Activated effector memory CD4-positive, alpha-beta T cell treated with Interleukin-2 at 50 U/mL for 16 hours (primary cell): ENCODE measurements at regions not wholly inside any gene's neighbourhood (a gene's known extent, or its start where the extent isn't known, plus 50 kb on each side); places are given as distances from the start of the nearest gene placed in this dataset.

ENCODE experiments used
- DNase-seq: peaks from one replicate; pipeline ENCODE4 v3.0.0-alpha.2; 2020

DNA sequence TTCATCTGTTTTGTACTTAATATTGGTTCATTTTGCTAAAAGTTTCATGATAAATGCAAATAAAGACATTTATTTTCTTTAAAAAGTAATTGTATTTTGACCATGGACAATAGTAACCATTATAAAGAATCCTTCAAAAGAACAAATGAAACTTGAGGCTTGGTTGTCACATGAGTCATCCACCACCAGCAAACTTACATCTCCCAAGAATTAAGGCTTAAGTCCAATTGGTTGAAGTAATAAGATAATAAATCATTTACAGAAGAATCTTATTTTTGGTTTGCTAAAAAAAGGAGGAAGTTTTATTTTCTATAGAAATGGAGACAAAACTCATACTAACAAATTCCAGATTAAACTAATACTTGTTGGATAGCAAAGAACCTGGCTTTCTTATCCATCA lies 84.8 kb upstream of the KITLG start:
- DNase-seq = no peak

DNA sequence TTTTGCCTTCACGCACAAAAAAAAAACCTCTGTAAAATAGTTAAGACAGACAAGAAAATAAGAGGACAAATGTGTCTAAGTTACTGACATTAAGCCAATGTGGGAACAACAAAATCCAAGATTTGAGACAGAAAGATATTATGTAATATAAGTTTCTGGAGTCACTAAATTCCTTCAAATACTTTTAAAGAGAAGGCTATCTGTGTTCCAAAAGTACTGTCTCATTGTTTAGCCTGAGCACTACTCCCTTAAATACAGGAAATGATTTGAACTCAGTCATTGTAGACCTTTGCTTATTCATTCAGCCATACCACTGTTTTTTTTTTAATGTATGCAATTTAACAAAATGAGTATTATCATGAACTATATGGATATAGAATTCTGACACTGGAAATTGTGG lies 82.7 kb upstream of the KITLG start:
- no peak for DNase-seq

DNA sequence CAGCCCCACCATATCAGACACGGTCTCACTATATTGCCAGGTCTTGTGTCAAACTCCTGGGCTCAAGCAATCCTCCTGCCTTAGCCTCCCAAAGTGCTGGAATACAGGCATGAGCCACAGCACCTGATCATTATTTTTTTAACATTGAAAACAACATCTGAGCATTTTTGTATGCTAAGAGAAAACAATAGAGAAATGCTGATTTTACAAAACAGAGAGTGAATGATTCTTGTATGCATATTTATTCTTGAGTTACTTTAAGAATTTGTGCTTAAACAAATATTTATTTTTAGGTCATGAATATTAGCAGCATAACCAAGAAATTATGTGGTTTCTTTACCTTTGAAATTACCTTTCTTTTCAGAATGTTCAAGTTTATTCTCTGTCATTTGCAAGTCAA lies 81.8 kb upstream of the KITLG start:
- DNase-seq = no peak

DNA sequence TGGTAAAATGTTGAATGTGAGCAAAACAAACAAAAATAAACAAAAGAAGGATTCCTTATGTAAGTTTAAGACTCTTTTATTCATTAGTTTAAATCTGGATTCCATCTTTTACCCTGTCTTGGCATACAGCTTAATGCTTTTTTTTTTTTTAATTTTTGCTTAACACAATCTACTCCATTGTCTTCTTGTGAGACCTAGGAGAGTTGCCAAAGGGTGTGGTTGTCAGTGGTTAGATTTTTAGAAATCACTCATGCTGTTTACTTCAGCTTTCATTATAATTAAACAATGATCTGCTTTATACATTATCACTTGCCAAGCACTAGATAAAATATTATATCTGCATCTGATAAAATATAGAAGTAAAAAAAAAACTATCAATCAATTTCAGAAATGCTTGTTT lies 77.7 kb upstream of the KITLG start:
- no peak for DNase-seq

DNA sequence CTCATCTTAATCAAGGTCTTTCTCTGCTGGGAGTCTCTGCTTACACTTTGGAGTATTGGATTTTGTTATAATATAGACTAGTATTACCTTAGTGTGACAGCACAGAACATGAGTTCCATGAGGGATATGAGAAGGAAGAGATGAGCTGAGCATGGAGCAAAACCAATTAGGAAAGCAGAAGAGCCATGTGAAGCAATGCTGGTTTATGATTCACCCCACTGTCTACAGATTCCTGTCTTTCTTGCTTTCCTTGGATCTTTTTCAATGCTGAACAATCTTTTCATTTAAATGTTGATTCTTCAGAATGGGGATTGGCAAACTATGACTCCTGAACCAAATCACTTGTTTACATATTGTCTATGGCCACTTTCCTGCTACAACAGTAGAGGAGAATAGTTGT lies 70.4 kb upstream of the KITLG start:
- DNase-seq = no peak

DNA sequence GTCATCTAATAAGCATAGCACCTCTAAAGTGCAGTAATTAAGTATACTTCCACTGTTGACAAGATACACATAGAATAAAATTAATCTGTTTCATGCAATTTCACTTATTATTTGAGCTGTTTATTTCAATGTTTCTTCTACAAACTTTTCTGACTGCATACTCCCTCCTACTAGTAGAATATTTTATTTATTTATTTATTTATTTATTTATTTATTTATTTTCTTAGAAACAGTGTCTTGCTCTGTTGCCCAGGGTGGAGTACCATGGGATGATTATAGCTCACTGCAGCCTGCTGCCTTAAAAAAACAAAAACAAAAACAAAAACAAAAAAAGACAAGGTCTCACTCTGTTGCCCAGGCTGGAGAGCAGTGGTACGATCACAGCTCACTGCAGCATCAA lies 68.4 kb upstream of the KITLG start:
- DNase-seq = no peak

DNA sequence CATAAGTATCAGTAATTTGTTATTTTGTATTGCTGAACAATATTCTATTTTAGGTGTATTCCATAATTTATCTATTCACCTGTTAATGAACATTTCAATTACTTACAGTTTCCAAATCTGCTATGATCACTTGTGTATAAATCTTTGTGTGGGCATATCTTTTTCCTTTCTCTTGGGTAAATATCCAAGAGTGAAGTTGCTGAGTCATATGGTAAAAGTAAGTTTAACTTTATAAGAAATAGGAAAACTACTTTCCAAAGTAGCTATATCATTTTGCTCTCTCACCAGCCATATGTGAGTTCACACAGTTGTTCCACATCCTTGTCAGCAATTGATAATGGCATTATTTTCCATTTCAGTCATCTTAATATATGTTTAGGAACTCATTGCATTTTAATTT lies 66.6 kb upstream of the KITLG start:
- no peak for DNase-seq

DNA sequence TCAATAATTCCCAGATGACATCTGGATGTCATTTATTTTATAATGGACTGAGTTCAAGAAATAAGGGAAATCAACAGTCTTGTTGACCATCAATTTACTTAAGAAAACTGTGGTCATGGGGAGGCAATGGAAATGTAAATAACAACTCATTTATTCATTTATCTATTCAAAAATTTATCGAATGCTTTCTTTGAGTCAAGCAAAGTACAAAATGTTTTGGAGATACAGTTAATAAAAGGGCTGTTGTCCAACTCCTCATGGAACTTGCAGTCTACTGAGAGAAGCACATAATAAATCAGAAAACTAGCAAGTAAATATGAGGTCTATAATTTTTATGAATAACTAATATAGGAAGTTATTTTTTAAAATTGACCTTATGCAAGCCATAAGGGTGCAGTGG lies 65.5 kb upstream of the KITLG start:
- DNase-seq = no peak

DNA sequence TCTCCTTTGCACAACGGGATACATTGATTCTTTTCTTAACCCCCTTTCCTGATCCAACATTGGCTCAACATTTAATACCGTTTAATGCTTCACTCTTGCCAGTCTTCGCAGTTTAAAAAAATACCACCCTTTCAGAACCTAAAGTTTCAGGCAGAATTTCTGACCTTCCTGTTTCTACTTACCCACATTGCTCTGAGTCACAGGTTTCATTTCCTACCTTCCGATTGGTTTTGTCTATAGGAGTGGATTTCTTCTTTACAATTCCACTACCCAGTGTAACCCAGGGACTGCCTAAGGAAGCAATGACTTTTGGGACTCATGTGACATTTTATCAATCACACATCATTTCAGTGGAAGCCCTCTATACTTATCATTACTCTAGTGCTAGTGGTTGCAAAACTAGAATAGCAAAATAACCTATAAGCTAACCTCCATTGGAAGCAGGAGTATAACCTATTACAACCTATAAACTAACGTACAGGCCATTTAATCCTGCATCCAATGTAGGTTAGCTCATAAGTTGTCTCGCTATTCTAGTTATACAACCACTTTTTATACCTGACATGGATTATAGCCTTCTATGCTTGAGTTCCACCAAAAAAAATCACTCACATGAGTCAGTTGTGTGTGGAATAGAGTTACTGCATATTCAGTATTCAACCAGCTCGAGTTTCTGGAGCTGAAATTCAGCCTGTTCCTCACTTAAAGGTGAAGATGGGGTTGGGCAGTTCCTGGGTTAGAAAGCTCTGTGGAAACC lies 64.9 kb upstream of the KITLG start:
- DNase-seq = no peak

DNA sequence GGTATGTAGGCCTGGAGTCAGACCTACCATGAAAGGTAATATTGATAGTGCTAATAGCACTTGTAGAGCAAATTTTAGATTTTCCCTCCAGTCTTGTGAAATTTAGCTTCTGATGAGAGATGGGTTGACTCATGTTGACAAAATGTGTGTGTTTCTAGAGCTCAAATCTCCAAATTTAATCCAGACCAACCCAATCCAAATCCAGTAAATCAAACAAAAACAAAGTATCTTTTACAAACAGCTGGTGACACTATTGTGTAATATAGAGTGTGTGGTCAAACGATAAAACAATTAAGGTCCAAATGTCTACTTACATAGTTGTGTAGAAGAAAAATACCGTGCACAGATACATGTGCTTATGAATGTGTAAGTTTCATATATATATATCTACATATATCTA lies 63.4 kb upstream of the KITLG start:
- no peak for DNase-seq

DNA sequence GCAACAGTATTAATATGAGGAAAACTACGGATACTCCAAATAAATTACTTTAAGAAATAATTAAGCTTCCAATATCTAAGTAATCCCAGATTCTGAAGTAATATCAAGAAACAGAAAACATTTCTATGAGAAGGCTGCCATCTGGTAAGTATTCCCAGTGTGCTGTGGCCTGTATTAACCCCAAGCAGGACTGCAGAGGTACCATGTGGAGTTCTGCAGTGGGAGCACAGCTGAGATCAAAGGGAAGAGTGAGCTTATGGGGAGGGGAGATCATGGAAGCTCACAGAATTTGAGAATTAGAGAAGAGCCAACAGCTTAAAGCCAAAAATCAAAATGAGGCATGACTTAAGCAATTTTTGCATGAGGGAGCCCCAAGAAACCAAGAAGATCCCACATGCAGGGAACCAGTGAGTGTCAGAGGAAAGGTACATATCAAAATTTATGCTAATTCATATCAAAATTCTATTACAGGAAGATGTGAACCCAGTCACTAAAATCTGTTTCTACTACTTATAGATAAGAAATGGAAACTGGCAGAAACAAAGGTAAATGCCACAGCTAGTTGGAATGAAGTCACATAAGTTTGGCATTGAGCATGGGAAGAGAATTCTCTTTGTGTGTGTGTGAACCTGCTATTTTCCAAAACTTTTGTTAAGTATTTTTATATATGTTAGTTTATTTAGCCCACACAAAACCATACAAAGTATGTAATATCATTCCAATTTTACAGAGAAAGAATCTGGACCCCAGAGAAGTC lies 62.6 kb upstream of the KITLG start:
- DNase-seq = no peak

DNA sequence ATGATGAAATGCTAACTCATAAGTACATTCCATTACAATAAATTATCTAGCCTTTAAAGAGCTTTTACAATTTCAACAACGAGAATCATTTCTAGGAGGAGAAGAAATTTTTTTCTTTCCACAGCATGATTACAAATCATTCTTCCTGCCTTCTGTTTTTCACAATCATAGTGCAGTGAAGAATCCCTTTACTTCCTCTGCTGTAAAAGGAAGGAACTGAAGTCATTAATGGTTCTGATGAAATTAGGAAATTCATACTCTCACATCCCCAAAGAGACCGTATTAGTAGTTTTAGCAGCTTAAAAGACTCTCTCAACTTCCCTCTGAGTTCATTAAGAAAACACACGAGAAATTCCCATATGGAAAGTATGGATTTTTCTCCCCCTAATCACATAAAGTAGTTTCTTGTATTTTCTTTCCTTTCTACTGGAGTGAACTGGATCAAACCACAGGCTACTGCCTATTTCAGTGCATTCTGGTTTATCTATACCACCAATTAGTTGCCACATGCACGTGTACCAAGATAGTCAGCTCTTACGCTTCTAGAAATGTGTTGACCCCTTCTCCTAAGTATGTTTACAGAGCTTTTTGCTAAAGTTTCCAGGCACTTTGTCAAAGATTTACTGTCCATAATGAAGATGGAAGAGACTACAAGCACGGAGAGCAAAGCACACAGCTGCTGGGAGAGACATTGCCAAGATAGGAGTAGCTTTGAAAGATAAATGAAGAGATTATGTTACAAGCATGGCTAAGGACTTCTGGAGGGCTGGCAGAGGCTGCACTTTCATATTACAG lies 58.9 kb upstream of the KITLG start:
- no peak for DNase-seq

DNA sequence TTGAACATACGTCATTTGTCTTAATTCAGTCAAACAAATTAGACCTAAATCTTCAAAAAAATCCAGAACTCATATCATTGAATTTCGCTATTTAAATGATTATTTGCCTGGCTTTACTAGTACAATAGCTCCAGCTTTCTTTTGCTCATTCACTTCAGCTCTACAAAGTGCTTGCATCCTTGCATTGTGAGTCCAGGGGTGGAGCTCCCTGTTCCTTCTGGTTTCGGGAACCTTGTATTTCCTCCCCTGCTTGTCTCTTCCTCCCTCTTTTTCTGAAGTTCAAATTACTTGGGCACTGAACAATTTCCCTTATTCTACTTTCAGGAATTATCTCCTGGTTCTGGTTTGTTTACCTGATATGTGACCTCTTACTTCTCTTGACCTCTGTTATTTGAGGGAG lies 58.1 kb upstream of the KITLG start:
- DNase-seq = no peak

DNA sequence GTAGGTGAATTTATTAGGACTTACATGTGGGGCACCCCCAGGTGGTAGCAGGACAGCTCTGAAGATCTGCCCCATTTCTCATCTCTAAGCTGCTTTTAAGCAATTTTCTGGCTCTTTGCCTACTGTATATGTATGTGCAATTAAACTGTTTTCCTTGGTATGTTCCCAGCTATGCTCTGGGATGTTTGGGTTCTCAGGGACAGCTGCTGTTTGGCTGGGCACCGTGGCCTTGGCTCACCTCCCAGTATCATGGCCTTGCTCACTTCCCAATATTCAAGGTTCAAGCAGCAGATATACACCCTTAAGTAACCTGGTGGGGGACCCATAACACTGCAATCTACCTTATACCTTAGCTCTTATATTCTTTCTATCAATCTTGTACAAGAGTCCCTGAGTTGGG lies 53.7 kb upstream of the KITLG start:
- DNase-seq = no peak

DNA sequence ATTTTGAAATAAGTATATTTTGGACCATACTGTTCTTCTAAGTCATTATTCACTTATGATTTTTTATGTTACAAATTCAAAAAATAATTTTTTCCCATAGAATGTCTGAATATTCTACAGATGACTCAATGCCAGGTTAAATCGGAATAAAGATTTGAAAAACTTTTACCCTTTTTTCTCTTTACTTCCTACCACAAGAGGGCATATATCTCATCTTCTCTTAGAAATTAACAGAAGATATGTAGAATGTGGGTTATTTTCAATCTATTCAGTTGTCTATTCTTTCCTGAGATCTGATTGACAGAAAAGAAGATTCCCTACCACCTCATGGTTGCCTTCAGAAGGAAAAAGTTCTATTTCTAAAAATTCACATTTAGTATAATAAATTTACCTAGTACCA lies 53.0 kb upstream of the KITLG start:
- no peak for DNase-seq

DNA sequence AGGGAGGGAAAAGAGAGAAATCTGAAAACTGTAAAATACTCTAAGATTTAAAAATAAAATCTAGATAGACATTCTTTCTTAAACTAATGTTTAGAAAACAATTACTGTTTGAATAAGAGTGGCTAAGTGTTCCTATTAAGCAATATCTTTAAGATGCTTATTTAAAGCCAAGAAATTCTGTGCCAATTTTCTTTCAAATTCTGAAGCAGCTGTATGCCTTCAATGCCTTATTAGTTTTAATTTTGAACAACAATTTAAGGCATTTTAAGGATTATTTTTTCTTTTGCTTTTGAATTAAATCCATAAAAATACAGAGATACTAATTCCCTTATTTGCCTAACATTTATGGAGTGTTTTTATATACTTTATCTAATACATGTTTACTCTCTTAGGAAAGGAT lies 50.3 kb upstream of the KITLG start:
- DNase-seq = no peak
